HG03457 (cell line): ENCODE measurements at regions not wholly inside any gene's neighbourhood (a gene's known extent, or its start where the extent isn't known, plus 50 kb on each side); places are given as distances from the start of the nearest gene placed in this dataset.
"Not testable (repeated sequence)": the region's sequence is repeated elsewhere in the genome, so short reads cannot be mapped to it uniquely, and the experiment has no call there.

Experiments used
- ATAC-seq: cut with Tn5 transposase; IDR thresholded peaks from one replicate; pipeline ENCODE4 v1.9.1; 2021; ENCODE audit warnings: moderate number of reproducible peaks; ENCODE audit not compliant: unreplicated experiment

GRCh38 chr14:57150449-57150848, 118.3 kb downstream of the EXOC5 start:
- ATAC-seq, result no peak

GRCh38 chr14:57139173-57139572, 129.5 kb downstream of the EXOC5 start:
- no peak for ATAC-seq

GRCh38 chr14:57136669-57137328, 131.9 kb downstream of the EXOC5 start:
- no peak for ATAC-seq

GRCh38 chr14:57127809-57128208, 140.9 kb downstream of the EXOC5 start:
- ATAC-seq, result not testable (repeated sequence)

GRCh38 chr14:57122129-57122528, 146.6 kb downstream of the EXOC5 start:
- no peak for ATAC-seq

GRCh38 chr14:57112072-57112807, 156.5 kb downstream of the EXOC5 start:
- not testable (repeated sequence) for ATAC-seq

- not testable (repeated sequence) for ATAC-seq
Measured at GRCh38 chr14:57110411-57110810, 158.3 kb downstream of the EXOC5 start.

GRCh38 chr14:57091030-57091608, 177.6 kb downstream of the EXOC5 start:
- no peak for ATAC-seq

- no peak for ATAC-seq
Measured at GRCh38 chr14:57089901-57090300, 178.8 kb downstream of the EXOC5 start.

GRCh38 chr14:57087841-57088240, 180.9 kb downstream of the EXOC5 start:
- no peak for ATAC-seq

GRCh38 chr14:57086271-57087162, 182.2 kb downstream of the EXOC5 start:
- no peak for ATAC-seq

GRCh38 chr14:57085801-57086200, 182.9 kb downstream of the EXOC5 start:
- no peak for ATAC-seq

GRCh38 chr14:57085043-57085442, 183.7 kb downstream of the EXOC5 start:
- ATAC-seq, result no peak

GRCh38 chr14:57080691-57081090, 188.0 kb downstream of the EXOC5 start:
- ATAC-seq, result no peak

- no peak for ATAC-seq
Measured at GRCh38 chr14:57078054-57078453, 190.7 kb downstream of the EXOC5 start.

GRCh38 chr14:57073986-57074385, 194.7 kb downstream of the EXOC5 start:
- no peak for ATAC-seq

GRCh38 chr14:57071639-57072038, 197.1 kb downstream of the EXOC5 start:
- no peak for ATAC-seq

GRCh38 chr14:57069702-57070101, 199.0 kb downstream of the EXOC5 start:
- ATAC-seq, result no peak

GRCh38 chr14:57068511-57068910, 200.2 kb downstream of the EXOC5 start:
- ATAC-seq, result no peak

- no peak for ATAC-seq
Measured at GRCh38 chr14:57066887-57067513, 201.7 kb downstream of the EXOC5 start.

GRCh38 chr14:57066463-57066862, 202.2 kb downstream of the EXOC5 start:
- no peak for ATAC-seq
